ENCODE measurements at regions not wholly inside any gene's neighbourhood (a gene's known extent, or its start where the extent isn't known, plus 50 kb on each side); places are given as distances from the start of the nearest gene placed in this dataset.
"Not testable (repeated sequence)": the region's sequence is repeated elsewhere in the genome, so short reads cannot be mapped to it uniquely, and the experiment has no call there.

GRCh38 chr13:80877944-80878241 lies 537.0 kb upstream of the SPRY2 start:
- H3K36me3 Mint-ChIP-seq (ENCODE audit: low read depth) = no peaks in the 10 kb centered on the region
- H3K4me1 Mint-ChIP-seq (ENCODE audit: low read depth) = peaks cover 6% of the 10 kb centered on the region
- no peaks in the 10 kb centered on the region for H3K9me3 Mint-ChIP-seq
- no peaks in the 10 kb centered on the region for H3K27me3 Mint-ChIP-seq
- H3K27ac Mint-ChIP-seq = no peak overlapping the region
- no peak overlapping the region for H3K4me3 Mint-ChIP-seq
- intact Hi-C loops (cut with micrococcal nuclease) = no loop called here

- Mint-ChIP-seq H3K27ac (no peak overlapping the region), H3K27me3 (no peaks in the 10 kb centered on the region), H3K4me1 (ENCODE audit: low read depth) (peaks cover 6% of the 10 kb centered on the region), H3K36me3 (ENCODE audit: low read depth) (no peaks in the 10 kb centered on the region), H3K4me3 (no peak overlapping the region), H3K9me3 (no peaks in the 10 kb centered on the region)
- intact Hi-C loops (cut with micrococcal nuclease) = no loop called here
Observed at GRCh38 chr13:80877209-80877943, 536.5 kb upstream of the SPRY2 start.

GRCh38 chr13:80873589-80873988 lies 532.7 kb upstream of the SPRY2 start:
- H3K27ac Mint-ChIP-seq = no peak overlapping the region
- peaks cover 6% of the 10 kb centered on the region for H3K4me1 Mint-ChIP-seq (ENCODE audit: low read depth)
- H3K4me3 Mint-ChIP-seq = no peak overlapping the region
- no peaks in the 10 kb centered on the region for H3K36me3 Mint-ChIP-seq (ENCODE audit: low read depth)
- H3K9me3 Mint-ChIP-seq = no peaks in the 10 kb centered on the region
- H3K27me3 Mint-ChIP-seq = no peaks in the 10 kb centered on the region
- intact Hi-C loops (cut with micrococcal nuclease) = no loop called here

- H3K4me3 Mint-ChIP-seq; H3K27ac Mint-ChIP-seq; intact Hi-C loops (cut with micrococcal nuclease); H3K27me3 Mint-ChIP-seq; H3K4me1 Mint-ChIP-seq (ENCODE audit: low read depth); H3K9me3 Mint-ChIP-seq; H3K36me3 Mint-ChIP-seq (ENCODE audit: low read depth): not testable (repeated sequence)
Observed at GRCh38 chr13:80871971-80872370, 531.0 kb upstream of the SPRY2 start.

- Mint-ChIP-seq H3K27ac (no peak overlapping the region), H3K36me3 (ENCODE audit: low read depth) (no peaks in the 10 kb centered on the region), H3K27me3 (no peaks in the 10 kb centered on the region), H3K4me3 (no peak overlapping the region), H3K4me1 (ENCODE audit: low read depth) (peaks cover 6% of the 10 kb centered on the region), H3K9me3 (no peaks in the 10 kb centered on the region)
- intact Hi-C loops (cut with micrococcal nuclease) = no loop called here
Observed at GRCh38 chr13:80871481-80871880, 530.6 kb upstream of the SPRY2 start.

GRCh38 chr13:80870186-80870585 lies 529.3 kb upstream of the SPRY2 start:
- H3K4me3 Mint-ChIP-seq = no peak overlapping the region
- H3K4me1 Mint-ChIP-seq (ENCODE audit: low read depth) = peaks cover 6% of the 10 kb centered on the region
- H3K9me3 Mint-ChIP-seq = no peaks in the 10 kb centered on the region
- intact Hi-C loops (cut with micrococcal nuclease) = no loop called here
- H3K36me3 Mint-ChIP-seq (ENCODE audit: low read depth) = no peaks in the 10 kb centered on the region
- no peaks in the 10 kb centered on the region for H3K27me3 Mint-ChIP-seq
- H3K27ac Mint-ChIP-seq = no peak overlapping the region

GRCh38 chr13:80866921-80867320 lies 526.0 kb upstream of the SPRY2 start:
- H3K4me3 Mint-ChIP-seq = no peak overlapping the region
- no peaks in the 10 kb centered on the region for H3K4me1 Mint-ChIP-seq (ENCODE audit: low read depth)

GRCh38 chr13:80865329-80865728 lies 524.4 kb upstream of the SPRY2 start:
- intact Hi-C loops (cut with micrococcal nuclease) = no loop called here
- Mint-ChIP-seq H3K27ac (no peak overlapping the region), H3K4me3 (no peak overlapping the region), H3K4me1 (ENCODE audit: low read depth) (no peaks in the 10 kb centered on the region), H3K9me3 (no peaks in the 10 kb centered on the region), H3K36me3 (ENCODE audit: low read depth) (no peaks in the 10 kb centered on the region), H3K27me3 (no peaks in the 10 kb centered on the region)

More at GRCh38 chr13:80866921-80867320, 526.0 kb upstream of the SPRY2 start:
- no peaks in the 10 kb centered on the region for H3K36me3 Mint-ChIP-seq (ENCODE audit: low read depth)
- H3K27me3 Mint-ChIP-seq = no peaks in the 10 kb centered on the region
- intact Hi-C loops (cut with micrococcal nuclease) = no loop called here
- H3K9me3 Mint-ChIP-seq = no peaks in the 10 kb centered on the region
- H3K27ac Mint-ChIP-seq = no peak overlapping the region

GRCh38 chr13:80862456-80862855 lies 521.5 kb upstream of the SPRY2 start:
- intact Hi-C loops (cut with micrococcal nuclease) = no loop called here

GRCh38 chr13:80860845-80861244 lies 519.9 kb upstream of the SPRY2 start:
- H3K9me3 Mint-ChIP-seq = no peaks in the 10 kb centered on the region
- intact Hi-C loops (cut with micrococcal nuclease) = no loop called here
- no peaks in the 10 kb centered on the region for H3K27me3 Mint-ChIP-seq
- H3K36me3 Mint-ChIP-seq (ENCODE audit: low read depth) = no peaks in the 10 kb centered on the region
- H3K27ac Mint-ChIP-seq = no peak overlapping the region
- no peaks in the 10 kb centered on the region for H3K4me1 Mint-ChIP-seq (ENCODE audit: low read depth)
- no peak overlapping the region for H3K4me3 Mint-ChIP-seq

More at GRCh38 chr13:80862456-80862855, 521.5 kb upstream of the SPRY2 start:
- no peak overlapping the region for H3K4me3 Mint-ChIP-seq
- no peaks in the 10 kb centered on the region for H3K27me3 Mint-ChIP-seq
- H3K36me3 Mint-ChIP-seq (ENCODE audit: low read depth) = no peaks in the 10 kb centered on the region
- H3K27ac Mint-ChIP-seq = no peak overlapping the region
- H3K4me1 Mint-ChIP-seq (ENCODE audit: low read depth) = no peaks in the 10 kb centered on the region
- H3K9me3 Mint-ChIP-seq = no peaks in the 10 kb centered on the region

- Mint-ChIP-seq H3K9me3 (no peaks in the 10 kb centered on the region), H3K4me1 (ENCODE audit: low read depth) (no peaks in the 10 kb centered on the region), H3K36me3 (ENCODE audit: low read depth) (no peaks in the 10 kb centered on the region), H3K27me3 (no peaks in the 10 kb centered on the region), H3K27ac (no peak overlapping the region), H3K4me3 (no peak overlapping the region)
- intact Hi-C loops (cut with micrococcal nuclease) = no loop called here
Observed at GRCh38 chr13:80858131-80858530, 517.2 kb upstream of the SPRY2 start.

- Mint-ChIP-seq H3K36me3 (ENCODE audit: low read depth) (no peaks in the 10 kb centered on the region), H3K4me1 (ENCODE audit: low read depth) (no peaks in the 10 kb centered on the region), H3K9me3 (no peaks in the 10 kb centered on the region), H3K4me3 (no peak overlapping the region), H3K27ac (no peak overlapping the region), H3K27me3 (no peaks in the 10 kb centered on the region)
- intact Hi-C loops (cut with micrococcal nuclease) = no loop called here
Observed at GRCh38 chr13:80857321-80857720, 516.4 kb upstream of the SPRY2 start.

GRCh38 chr13:80850771-80851170 lies 509.8 kb upstream of the SPRY2 start:
- Mint-ChIP-seq H3K36me3 (ENCODE audit: low read depth) (no peaks in the 10 kb centered on the region), H3K27me3 (no peaks in the 10 kb centered on the region), H3K9me3 (no peaks in the 10 kb centered on the region), H3K4me1 (ENCODE audit: low read depth) (no peaks in the 10 kb centered on the region), H3K27ac (no peak overlapping the region), H3K4me3 (no peak overlapping the region)
- intact Hi-C loops (cut with micrococcal nuclease) = no loop called here

- H3K27me3 Mint-ChIP-seq = no peaks in the 10 kb centered on the region
- no peak overlapping the region for H3K27ac Mint-ChIP-seq
- H3K4me1 Mint-ChIP-seq (ENCODE audit: low read depth) = no peaks in the 10 kb centered on the region
- intact Hi-C loops (cut with micrococcal nuclease) = no loop called here
- H3K9me3 Mint-ChIP-seq = no peaks in the 10 kb centered on the region
- H3K4me3 Mint-ChIP-seq = no peak overlapping the region
- no peaks in the 10 kb centered on the region for H3K36me3 Mint-ChIP-seq (ENCODE audit: low read depth)
Observed at GRCh38 chr13:80844164-80844563, 503.2 kb upstream of the SPRY2 start.

- Mint-ChIP-seq H3K4me1 (ENCODE audit: low read depth) (no peaks in the 10 kb centered on the region), H3K27ac (no peak overlapping the region), H3K36me3 (ENCODE audit: low read depth) (no peaks in the 10 kb centered on the region), H3K27me3 (no peaks in the 10 kb centered on the region), H3K9me3 (peaks cover 16% of the 10 kb centered on the region), H3K4me3 (no peak overlapping the region)
- intact Hi-C loops (cut with micrococcal nuclease) = no loop called here
Observed at GRCh38 chr13:80841414-80841813, 500.5 kb upstream of the SPRY2 start.

Data from dendritic cell treated with granulocyte-macrophage colony-stimulating factor and Interleukin-4, amounts not matched to agents 40 ng/mL and 50 ng/mL, for 4 days (primary cell).